WI38 (cell line): ENCODE measurements at regions not wholly inside any gene's neighbourhood (a gene's known extent, or its start where the extent isn't known, plus 50 kb on each side); places are given as distances from the start of the nearest gene placed in this dataset.

Experiments
- H3K4me3 ChIP-seq: 2 replicates; pipeline ENCODE4 v1.5.1; 2011; ENCODE audit warnings: low read depth, mild to moderate bottlenecking, control low read depth, low read length
- TF ChIP-seq, protein P1 (sequence below): IDR thresholded peaks from 2 replicates; pipeline ENCODE4 v1.5.1; 2012; ENCODE audit warnings: low read depth, mild to moderate bottlenecking, control low read depth, low read length

GRCh38 chr3:80215191-80215590 lies 447.4 kb upstream of the ROBO1 start:
- no peak overlapping the region for H3K4me3 ChIP-seq
- TF ChIP-seq, protein P1, sequence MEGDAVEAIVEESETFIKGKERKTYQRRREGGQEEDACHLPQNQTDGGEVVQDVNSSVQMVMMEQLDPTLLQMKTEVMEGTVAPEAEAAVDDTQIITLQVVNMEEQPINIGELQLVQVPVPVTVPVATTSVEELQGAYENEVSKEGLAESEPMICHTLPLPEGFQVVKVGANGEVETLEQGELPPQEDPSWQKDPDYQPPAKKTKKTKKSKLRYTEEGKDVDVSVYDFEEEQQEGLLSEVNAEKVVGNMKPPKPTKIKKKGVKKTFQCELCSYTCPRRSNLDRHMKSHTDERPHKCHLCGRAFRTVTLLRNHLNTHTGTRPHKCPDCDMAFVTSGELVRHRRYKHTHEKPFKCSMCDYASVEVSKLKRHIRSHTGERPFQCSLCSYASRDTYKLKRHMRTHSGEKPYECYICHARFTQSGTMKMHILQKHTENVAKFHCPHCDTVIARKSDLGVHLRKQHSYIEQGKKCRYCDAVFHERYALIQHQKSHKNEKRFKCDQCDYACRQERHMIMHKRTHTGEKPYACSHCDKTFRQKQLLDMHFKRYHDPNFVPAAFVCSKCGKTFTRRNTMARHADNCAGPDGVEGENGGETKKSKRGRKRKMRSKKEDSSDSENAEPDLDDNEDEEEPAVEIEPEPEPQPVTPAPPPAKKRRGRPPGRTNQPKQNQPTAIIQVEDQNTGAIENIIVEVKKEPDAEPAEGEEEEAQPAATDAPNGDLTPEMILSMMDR, result no peak

- TF ChIP-seq, protein P1, result no peak
- H3K4me3 ChIP-seq, result no peak overlapping the region
Observed at GRCh38 chr3:80213086-80213485, 445.3 kb upstream of the ROBO1 start.

GRCh38 chr3:80192936-80193335 lies 425.1 kb upstream of the ROBO1 start:
- TF ChIP-seq, protein P1, result no peak

DNA sequence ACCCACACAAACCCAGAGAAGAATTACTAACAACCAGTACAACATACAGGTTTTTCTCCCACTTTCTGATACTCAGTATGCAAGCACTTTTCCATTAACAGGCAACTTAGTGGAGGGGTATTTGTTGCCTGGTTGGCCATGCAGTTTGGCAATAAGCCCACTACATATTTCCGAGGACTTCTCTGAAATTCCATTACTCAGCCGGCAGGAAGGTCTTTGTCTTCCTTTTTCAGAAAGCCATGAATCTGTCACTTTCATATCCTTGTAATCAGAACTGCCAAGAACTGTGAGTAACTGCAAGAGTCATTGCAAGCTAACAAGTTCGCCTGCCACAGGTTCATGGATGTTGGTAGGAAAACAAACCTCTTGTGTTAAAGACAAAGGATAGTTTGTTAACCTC lies 422.3 kb upstream of the ROBO1 start:
- no peak overlapping the region for H3K4me3 ChIP-seq
- TF ChIP-seq, protein P1, result no peak

More at GRCh38 chr3:80192936-80193335, 425.1 kb upstream of the ROBO1 start:
- no peak overlapping the region for H3K4me3 ChIP-seq

GRCh38 chr3:80187981-80188380 lies 420.2 kb upstream of the ROBO1 start:
- no peak overlapping the region for H3K4me3 ChIP-seq
- TF ChIP-seq, protein P1, result no peak

DNA sequence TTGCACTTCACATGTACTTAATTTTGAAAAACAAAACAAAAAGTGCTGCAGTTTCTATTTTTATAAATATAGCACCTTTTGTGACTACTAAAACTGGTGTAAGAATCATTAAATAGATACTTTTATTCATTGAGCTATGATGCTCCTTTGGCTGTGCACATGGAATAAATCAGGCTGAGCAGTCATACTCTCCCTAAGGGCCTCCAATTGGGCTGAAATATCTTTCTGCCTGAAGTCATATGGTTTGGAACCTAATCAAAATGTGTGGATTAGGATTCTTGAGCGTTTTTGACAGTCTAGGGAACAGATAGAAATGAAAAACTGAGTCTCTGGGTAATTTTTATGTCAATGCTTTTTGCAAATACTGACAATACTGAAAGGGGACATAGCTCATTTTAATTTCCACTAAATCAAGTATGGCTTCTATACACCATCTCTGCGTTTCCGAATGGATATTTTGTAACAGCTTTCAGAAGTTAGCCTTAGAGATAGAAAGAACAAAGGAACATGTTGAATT lies 392.2 kb upstream of the ROBO1 start:
- no peak overlapping the region for H3K4me3 ChIP-seq
- TF ChIP-seq, protein P1, result no peak

DNA sequence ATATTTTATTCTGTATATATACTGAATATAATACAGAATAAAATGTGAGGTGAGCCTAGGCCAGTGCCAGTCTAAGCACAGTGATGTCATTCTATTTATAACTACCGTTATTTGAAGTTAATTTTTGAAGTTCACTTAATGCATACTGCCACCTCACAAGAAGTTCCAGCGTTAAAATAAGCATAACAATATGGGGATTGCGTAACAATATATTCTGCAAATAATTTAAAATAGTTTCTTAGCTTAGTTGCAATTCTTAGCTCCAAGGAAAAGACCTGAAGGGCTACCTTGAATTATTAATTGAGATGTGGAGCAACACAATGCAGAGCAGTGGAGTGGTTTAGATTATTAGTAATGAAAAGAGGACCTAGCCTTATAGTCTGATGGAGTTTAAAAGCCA lies 390.5 kb upstream of the ROBO1 start:
- H3K4me3 ChIP-seq, result no peak overlapping the region
- TF ChIP-seq, protein P1, result no peak
